ENCODE measurements at regions not wholly inside any gene's neighbourhood (a gene's known extent, or its start where the extent isn't known, plus 50 kb on each side); places are given as distances from the start of the nearest gene placed in this dataset.

DNA sequence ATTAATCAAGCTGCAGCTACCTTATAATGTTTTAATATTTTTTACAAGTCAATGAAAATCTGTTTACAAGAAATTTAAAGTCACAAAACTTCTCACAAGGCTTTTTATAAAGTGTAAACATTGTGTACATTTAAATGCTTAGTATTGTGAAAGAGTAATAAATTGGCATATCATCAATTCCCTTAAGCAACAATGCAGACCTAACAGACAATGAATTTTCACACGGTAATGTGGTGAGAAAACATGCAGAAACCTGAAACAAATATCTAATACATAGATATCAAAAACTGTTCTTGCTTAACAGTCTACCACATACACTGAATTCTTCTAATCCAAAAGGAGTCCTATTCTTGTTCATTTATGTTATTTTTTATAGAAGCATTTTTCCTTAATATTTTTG, 220.7 kb downstream of the CRPPA start:
- TF ChIP-seq, protein P1, sequence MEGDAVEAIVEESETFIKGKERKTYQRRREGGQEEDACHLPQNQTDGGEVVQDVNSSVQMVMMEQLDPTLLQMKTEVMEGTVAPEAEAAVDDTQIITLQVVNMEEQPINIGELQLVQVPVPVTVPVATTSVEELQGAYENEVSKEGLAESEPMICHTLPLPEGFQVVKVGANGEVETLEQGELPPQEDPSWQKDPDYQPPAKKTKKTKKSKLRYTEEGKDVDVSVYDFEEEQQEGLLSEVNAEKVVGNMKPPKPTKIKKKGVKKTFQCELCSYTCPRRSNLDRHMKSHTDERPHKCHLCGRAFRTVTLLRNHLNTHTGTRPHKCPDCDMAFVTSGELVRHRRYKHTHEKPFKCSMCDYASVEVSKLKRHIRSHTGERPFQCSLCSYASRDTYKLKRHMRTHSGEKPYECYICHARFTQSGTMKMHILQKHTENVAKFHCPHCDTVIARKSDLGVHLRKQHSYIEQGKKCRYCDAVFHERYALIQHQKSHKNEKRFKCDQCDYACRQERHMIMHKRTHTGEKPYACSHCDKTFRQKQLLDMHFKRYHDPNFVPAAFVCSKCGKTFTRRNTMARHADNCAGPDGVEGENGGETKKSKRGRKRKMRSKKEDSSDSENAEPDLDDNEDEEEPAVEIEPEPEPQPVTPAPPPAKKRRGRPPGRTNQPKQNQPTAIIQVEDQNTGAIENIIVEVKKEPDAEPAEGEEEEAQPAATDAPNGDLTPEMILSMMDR (IDR thresholded peaks at IDR 0.05): no peak
- no peak for TF ChIP-seq POLR2AphosphoS5 (IDR thresholded peaks at IDR 0.05; ENCODE audit: low read depth, low read length)

All from Panc1 (cell line).